Effector CD8-positive, alpha-beta T cell (primary cell): ENCODE measurements at regions not wholly inside any gene's neighbourhood (a gene's known extent, or its start where the extent isn't known, plus 50 kb on each side); places are given as distances from the start of the nearest gene placed in this dataset.

Source experiments
- DNase-seq: peaks from one replicate; lab custom pipeline; 2025; lab: John Stamatoyannopoulos, UW

DNA sequence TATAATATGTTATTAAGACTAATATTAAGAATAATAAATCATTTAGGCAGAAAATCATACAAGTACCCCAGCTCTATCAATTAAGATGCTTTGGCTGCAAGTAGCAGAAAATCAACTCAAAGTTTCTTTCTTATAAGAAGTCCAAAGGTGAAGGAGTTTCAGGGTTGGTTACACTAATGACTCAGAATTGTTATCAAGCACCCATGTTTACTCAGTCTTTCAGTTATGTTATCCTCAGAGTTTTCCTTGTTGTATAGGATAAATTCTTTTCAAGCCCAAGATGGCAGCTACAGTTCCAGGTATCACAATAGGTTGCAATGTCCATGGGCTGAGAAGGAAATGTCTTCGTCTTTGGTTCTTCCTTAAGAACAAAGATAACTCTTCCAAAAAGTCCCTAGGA, 163.6 kb downstream of the TNFSF18 start:
- no peak for DNase-seq

DNA sequence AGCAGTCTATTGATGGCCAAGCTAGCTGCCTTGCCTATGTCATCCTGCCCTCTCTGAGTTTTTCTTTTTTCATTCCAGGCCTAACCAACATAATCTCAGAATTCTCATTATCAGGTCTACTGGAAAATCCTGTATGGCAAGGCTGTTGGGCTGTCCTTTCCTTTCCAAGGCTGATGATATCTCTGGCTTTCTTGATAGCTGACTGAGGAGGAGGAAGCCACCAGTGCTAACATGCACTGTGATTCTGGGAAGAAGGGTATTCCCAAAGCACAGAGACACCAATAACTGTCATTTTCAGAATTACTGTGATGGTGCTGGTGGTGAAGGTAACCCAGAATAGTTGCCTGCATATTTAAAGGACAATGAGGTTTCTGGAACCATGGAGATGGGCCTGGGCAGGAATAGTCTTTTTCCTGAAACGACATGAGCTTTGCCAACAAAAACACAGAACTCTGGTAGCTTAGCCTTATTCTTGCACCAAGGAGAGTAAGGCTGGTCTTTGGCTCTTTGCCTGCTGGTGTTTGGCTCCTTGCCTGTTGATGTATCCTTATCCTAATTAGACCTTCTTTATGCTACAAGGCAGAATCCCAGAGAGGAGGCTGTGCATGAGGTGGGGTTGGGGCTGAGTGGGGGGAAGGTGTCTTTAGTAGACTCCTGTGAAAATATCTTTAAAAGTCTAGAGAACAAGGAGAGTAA, 157.4 kb downstream of the TNFSF18 start:
- no peak for DNase-seq

DNA sequence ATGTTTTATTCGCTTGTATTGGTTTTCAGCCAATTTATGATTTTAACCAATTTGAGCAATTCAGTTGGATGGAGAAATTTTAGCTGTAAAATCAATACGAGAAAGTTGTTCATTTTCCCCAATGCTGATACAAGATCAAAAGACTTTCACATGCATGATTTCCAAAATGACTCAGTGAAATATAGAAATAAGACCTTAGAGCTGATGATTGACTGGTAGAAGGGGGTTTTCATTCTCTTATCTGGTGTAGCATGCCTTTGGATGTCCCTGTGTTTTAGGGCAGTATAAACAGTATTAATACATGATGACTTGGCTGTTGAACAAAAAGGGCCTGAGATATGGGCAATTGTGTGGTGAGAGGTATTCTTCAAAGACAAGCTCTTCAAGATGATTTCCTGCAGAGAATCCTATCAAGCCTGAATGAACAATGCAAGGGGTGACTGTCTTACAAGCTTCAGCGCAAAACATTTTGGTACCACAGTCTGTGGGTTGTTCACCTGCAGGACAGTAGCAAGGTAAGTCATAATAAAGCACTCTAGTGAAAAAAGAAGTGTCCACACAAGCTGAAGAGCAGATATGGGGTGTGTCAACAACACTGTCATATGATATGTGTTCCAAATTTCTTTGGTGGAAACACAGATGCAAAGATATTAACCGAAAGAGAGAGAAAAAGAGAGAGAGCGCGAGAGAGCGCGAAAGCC, 156.2 kb downstream of the TNFSF18 start:
- DNase-seq, result no peak

DNA sequence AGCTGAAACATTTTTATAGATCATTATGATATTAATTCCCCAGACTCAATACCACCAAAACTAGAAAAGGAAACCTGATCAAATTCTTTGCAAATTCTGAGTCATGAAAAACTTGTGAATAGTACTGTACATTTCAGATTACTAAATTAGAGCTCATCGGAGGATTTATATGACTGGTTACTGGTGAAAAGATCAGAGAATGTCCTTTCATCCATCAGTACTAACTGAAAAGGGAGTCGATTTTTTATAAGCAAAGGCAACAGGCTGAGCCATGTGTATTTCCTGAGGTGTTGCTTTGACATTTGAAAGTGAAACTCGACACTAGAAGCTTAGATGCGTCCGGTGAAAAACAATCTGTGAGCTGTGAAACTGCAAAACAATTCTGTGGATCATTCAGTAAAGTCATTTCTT, 155.7 kb downstream of the TNFSF18 start:
- DNase-seq, result no peak

DNA sequence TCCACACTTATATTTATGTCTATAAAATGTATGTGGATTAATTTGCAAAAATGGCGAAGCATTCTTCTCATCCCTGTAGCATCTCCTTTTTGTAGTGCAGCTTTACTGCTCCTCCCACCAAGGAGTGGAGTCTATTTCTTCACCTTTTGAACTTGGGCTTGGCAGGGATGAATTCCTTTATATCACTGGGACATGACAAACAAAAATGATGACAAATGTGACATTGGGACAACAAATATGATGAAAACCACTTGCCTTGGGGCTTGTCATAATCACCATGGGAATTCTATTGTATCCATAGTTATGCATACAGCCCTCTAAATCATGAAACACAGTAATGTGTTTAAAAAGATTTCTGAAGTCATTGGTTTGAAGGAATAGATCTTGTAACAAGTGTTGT, 155.0 kb downstream of the TNFSF18 start:
- DNase-seq, result no peak

DNA sequence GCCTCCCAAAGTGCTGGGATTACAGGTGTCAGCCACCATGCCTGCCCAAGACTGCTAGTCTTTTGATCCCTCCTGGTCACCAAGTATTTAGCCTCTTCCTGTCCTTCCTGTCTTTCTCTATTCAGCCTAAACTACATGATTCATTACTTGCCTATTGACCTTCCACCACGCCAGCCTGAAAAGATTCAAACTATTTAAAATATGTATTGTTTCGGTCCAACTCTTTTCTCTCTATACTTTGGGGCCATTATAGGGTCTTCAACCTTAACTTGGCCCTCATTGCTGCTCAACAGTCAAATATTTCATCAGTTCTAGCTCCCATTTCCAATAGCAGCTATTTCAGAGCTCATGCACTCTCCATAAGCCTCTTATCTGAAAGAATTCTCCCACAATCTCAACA, 153.0 kb downstream of the TNFSF18 start:
- DNase-seq, result no peak

DNA sequence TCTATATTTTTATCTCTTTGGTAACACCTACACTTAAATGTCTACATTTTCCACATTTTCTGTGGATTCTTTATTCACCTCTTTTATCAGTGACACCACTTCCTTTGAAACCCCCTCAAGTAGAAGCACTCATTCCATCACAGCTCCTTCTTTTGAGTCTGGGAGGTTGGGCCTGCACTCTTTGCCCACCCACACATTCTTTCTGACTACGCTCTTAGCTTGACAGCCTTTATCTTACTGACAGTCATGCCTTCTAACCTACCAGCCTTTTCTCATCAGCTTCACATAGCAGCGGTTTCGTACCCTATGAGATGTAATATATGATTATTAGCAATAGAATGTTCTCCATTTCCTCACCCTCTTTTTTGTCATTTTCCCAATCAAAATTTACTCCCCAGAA, 151.9 kb downstream of the TNFSF18 start:
- DNase-seq, result no peak

DNA sequence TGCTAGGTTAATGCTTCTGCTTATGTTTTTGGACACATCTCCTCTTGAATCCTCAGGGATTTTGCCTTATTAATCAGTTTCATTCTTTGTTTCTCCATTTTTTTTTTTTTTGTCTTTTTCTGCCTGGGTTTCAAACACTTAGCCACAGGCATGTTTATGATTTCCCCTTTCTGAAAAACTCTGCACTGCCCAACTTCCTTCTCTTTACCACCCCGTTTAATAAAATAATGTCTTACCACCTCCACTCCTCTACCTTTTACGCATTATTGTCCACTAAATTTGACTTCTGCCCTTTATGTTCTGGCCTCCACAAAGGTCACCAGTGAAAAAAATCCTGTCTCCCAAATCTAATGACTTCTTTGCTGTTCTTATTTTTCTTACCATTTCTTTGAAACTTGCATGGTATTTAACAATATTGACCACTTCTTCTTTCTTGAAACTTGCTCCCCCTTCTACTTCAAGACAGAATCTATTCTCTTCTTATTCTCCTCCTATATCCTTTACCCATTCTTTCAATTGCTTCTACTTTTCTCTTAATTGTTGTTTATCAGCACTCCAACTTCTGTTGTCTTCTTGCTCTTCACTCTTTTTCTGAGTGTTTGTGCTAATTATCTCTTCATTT, 150.3 kb downstream of the TNFSF18 start:
- no peak for DNase-seq

DNA sequence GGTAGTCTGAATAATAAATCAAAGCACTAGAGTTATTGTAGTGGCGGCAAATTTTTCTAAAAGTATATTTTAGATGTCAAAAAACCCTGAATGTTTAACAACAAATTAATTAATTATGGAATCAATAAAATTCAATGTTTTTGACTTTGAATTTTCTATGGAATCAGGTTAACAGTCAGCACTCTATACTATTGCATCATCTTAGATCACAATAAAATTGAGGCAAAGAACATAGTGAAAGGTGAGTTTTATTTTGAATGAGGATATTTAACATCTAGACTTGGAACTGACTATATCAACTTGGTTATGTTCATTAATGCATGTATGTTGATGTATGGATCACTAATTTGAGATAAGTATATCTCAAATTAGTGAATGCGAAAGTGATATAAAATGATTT, 148.5 kb downstream of the TNFSF18 start:
- DNase-seq, result no peak

DNA sequence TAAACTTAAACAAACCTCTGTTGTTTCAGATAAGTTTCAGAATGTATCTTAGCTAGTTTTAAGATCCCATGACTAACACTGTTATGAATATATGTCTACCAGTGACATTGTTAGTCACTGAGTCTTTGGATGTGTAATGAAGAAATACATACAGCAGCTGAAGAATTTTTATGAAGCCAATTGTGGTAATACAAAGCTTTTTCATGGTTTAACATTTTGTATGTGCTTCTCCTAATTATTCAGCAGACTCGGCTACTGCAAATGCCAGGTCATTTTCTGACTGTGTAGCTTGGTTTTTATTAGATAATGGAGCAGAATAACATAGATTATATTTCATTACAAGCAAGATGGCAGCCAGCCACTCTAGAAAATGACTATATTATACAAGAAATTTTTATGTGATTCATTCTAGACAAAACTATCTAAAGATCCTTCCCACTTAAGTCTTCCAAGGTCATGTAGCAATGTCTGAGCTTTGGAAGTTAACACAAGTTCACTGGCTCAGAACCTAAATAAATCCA, 147.8 kb downstream of the TNFSF18 start:
- no peak for DNase-seq

DNA sequence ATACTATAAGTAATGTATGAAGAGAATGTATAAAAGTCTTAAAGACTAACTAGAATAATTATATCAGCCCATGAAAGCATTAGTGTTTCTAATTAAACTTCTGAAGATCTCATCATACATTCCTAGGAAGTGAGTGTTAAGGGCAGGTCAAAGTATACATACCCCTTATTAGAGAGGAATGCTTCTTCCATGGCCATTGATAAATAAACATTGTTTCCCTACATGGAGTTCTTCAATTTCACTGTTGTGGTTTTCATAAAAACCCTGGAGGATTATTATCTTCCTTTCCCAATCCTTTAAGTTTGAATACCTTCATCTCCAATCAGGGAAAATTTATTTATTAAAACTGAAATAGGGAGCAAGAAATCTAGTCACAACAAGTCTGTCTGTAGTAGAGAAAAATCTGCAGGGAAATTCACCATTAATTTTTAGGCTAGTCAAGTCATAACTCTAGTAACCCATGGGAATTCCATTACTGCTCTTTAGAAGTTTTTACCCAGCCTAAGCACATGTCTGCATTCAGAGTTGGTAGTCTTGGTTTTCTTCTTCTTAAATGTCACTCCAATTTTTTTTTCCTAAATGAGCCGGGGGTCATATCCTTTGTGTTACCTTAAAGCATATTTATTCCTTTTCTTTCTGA, 147.0 kb downstream of the TNFSF18 start:
- no peak for DNase-seq

DNA sequence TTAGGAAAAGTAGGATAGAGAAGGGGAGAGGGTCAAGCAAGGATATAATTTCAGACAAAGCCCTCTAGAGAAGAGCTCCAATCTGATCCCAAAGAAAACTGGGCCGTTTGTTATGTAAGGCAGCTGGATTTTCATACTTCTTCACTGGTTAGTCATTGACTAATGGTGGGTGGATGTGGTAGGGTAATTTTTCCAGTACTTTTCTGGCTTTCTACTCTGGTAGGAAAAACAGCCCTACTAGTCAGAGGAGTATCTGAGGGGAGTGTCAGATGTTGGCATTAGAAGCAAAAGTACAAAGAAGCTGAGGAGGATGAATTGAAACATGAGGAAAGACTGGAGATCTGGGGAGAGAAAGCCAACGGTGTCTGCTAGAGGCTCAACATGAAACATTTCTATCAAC, 145.3 kb downstream of the TNFSF18 start:
- no peak for DNase-seq

DNA sequence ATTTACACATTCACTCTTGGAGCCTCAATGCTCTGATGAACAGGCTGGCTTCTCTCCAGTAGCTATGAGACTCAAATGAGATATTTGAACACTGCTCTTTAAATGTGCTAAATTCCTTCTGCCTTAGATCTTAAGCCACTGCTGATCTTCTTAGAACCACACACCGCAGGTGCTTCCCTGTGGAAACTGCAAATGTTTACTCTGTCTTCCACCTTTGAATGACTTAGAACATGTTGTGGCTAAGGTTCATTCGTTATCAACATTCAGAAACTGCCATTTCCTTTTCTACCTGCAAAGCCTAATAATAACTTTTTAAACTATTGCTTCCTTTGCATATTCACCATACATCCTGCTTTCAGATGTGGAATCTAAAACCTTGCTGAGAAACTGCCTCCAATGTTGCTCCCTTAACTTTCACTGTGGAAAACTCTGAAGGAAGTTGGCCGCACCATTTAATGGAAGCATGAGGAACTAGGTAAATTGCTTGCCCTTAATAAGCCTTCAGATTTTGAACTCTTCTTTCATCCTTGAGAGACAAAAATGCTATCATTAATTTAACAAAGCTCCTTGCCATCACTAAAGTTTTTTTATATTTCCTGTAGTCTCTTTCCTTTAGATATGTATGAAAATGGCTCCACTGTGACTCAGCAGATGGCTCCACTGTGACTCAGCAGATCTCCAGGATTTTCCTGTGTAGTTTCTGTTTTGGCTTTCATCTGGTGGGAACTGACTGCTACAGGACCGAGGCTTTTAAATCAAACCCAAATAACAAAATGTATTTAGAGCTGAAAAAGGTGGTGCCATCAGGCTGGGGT, 143.8 kb downstream of the TNFSF18 start:
- DNase-seq, result no peak

DNA sequence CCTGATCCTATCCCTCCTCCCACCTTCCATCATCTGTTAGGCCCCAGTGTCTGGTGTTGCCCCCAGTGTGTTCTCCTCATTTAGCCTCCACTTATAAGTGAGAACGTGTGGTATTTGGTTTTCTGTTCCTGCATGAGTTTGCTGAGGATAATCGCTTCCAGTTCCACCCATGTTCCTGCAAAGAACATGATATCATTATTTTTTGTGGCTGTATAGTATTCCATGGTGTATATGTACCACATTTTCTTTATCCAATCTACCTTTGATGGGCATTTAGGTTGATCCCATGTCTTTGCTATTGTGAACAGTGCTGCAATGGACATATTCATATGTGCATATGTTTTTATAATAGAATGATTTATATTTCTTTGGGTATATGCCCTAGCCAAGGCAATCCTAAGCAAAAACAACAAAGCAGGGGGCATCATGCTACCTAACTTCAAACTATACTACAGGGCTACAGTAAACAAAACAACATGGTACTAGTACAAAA, 142.9 kb downstream of the TNFSF18 start:
- DNase-seq, result no peak

DNA sequence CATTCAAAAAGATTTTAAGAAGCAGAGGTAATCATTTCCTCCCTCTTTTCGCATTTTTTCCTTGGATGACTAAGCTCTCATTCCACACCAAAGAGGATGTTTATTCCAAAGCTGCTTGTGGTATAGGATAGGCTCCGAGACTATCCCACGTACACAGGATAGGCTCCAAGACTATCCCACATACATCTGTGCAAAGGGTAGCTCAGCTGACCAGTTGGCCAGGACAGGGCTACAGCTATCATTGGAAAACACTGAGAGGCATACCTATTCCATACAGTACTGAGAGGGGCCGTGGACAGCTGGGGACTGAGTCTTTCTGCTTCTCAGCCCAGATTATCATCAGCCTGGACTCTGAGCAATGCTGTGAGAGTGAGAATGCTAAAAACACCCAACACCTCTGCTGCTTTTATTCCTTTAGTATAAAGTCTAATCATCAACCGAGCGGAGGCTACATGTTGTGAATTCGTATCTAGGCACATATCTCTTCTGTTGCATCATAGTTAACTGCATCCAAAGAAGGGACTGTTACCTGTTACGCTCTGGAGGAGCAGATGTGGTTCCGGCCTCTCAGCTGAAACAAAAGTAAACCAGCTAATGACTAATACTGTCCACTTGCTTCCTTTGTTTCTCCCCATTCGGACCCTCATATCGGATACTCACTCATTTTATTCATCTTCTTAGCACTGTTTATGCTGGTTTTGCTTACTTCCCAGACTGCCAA, 141.0 kb downstream of the TNFSF18 start:
- no peak for DNase-seq

DNA sequence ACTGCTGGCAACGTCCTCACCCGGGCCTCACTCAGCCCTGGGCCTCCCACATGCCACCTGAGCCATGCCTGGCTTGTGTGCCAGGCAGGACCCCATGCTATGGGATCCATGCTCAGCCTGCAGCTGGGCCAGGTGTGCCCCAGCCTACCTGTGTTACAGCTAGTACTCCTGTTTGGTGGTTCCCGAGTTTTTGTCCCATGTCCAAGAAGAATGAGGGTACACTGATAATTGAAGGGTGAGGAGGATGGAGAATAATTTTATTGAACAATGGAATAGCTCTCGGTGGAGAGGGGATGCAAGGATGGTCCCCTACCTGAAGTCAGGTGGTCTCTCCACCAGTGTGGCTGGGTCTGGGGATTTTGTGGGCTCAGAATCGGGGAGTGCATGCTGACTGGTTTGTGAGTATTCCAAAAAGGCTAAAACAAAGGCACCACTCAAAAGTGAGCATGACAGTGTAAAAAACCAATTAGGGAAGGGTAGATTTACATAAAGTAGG, 137.9 kb downstream of the TNFSF18 start:
- DNase-seq, result no peak

DNA sequence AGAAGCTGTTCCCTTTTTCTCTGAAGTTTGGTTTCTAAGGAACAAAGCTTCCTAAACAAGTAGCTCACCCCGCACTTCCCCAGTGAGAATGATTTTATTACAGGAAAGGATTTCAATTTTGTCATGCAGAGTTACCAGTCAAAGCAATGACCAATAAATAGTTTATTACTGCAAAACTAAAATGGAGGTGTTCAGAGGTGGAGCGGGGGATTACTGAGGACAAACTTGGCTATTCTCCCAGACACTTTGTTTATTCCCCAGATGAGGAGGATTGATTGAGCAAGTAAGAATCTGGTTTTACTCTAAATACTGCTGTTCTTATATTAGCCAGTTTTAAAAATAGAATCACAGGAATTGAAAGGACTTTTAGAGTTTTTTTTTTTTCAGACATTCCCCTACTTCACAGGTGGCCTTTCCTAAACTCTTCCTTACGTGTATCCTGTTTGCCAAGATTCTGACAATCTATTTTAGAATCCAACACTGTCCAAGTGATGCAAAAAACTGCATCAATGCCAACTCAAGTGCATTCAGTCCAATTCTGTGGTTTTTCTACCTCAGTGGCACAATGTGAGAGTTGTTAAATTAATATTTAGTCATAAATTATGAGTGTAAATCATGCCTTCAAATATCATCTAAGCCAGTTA, 136.1 kb downstream of the TNFSF18 start:
- DNase-seq, result no peak

DNA sequence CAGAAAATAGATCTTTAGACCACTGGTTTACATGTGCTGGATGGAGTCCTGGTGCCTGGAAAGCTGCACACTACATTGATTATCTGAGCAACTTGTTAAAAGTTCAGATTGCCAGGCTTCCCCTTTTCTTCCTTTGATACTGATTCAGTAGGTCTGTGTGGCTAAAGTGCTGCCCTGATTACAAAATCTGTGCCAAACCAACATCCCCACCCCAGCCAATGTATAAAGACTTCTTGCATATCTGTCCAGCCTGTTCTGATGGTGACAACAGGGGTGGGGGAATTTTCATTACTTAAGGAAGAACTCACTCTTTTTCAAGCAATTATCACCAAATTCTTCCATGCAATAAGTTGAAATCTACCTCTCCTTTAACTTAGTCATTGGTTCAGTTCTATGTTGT, 135.5 kb downstream of the TNFSF18 start:
- DNase-seq, result no peak

DNA sequence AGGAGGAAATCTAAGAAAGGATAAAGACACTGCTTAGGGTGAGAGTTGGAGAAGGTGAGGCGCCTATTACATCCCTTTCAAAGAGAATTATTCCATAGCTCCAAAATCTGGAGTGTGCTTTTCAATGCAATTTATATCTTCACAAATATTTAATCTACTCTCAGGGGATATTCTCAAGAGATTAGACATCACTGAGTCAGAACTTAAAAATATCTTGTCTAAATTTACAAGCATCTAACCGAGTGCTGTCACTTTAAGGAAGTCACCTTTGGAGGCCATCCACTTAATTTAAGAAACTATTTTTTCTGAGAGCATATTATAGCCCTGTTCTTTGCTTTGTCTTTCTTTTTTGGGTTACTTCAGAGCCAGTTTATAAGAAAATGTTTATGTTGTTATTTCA, 134.6 kb downstream of the TNFSF18 start:
- no peak for DNase-seq

DNA sequence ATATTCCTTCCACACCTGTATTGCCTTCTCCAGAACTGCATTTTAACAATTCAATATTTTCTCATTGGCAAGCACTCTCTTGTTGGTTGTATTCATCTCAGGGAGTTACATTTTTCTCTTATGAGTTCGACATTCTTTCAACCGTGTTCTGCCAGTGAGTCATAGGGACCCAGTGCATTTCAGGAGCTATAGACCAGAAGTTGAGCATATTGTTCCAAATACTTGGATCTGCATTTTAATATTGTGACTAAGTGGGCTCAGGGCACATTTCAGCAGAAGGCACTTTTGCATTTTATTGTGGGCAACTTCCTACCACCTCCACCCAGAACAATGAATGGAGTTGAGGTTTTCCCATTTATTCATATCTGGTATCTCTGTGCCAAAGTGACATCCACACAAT, 132.8 kb downstream of the TNFSF18 start:
- no peak for DNase-seq
